ENCODE measurements at regions not wholly inside any gene's neighbourhood (a gene's known extent, or its start where the extent isn't known, plus 50 kb on each side); places are given as distances from the start of the nearest gene placed in this dataset.

- no peak for TF ChIP-seq POLR2AphosphoS5 (IDR thresholded peaks at IDR 0.05)
- no peak for TF ChIP-seq POLR2A (IDR thresholded peaks at IDR 0.05; ENCODE audit: low read depth)
- no peak for TF ChIP-seq CTCF (IDR thresholded peaks at IDR 0.05)
Measured at GRCh38 chr5:30659417-30659816, 534.1 kb upstream of the CDH6 start.
